ENCODE measurements at regions not wholly inside any gene's neighbourhood (a gene's known extent, or its start where the extent isn't known, plus 50 kb on each side); places are given as distances from the start of the nearest gene placed in this dataset.

GRCh38 chr5:60495644-60496520 is 204.1 kb downstream of the DEPDC1B start:
- WGBS, 2 donors (ENCODE audit: low coverage in 1 of 2): 55 to 62% methylated on average over 4 to 7 of the region's 7 CpGs
- Histone ChIP-seq H3K27me3 (no peaks in the 10 kb centered on the region), H3K4me1 (peaks cover 0 to 5% (median 4%) of the 10 kb centered on the region in 4 donors), H3K9me3 (no peaks in the 10 kb centered on the region), H3K36me3 (no peaks in the 10 kb centered on the region), H3K4me3 (no peak overlapping the region), H3K27ac (no peak overlapping the region)
- no peak for DNase-seq
- TF ChIP-seq CTCF (IDR thresholded peaks at IDR 0.05) (no peak), POLR2A (IDR thresholded peaks at IDR 0.05) (no peak), POLR2AphosphoS5 (IDR thresholded peaks at IDR 0.05) (no peak), EP300 (IDR thresholded peaks at IDR 0.05; ENCODE audit: low read depth) (no peak)
- in situ Hi-C loops (cut with MboI; ENCODE audit: low pct_ligation_motif_present in 1 of 4, low pct_unique_long_range_greater_than_20kb in 1 of 4, low sequenced_read_pairs in 3 of 4) (no loop called here), intact Hi-C loops (cut with DNase I; ENCODE audit: low total_unique reads) (no loop called here)

GRCh38 chr5:60494635-60495034 is 205.3 kb downstream of the DEPDC1B start:
- no peaks in the 10 kb centered on the region for H3K9me3 ChIP-seq
- no peaks in the 10 kb centered on the region for H3K27me3 ChIP-seq
- in situ Hi-C loops (cut with MboI; ENCODE audit: low pct_ligation_motif_present in 1 of 4, low pct_unique_long_range_greater_than_20kb in 1 of 4, low sequenced_read_pairs in 3 of 4) (no loop called here), intact Hi-C loops (cut with DNase I; ENCODE audit: low total_unique reads) (no loop called here)
- H3K36me3 ChIP-seq: no peaks in the 10 kb centered on the region
- no peak for DNase-seq
- H3K4me3 ChIP-seq: no peak overlapping the region
- H3K27ac ChIP-seq: no peak overlapping the region
- H3K4me1 ChIP-seq: peaks cover 0 to 5% (median 4%) of the 10 kb centered on the region in 4 donors
- TF ChIP-seq CTCF (IDR thresholded peaks at IDR 0.05): no peak
- no peak for TF ChIP-seq POLR2A (IDR thresholded peaks at IDR 0.05)
- no peak for TF ChIP-seq POLR2AphosphoS5 (IDR thresholded peaks at IDR 0.05)
- TF ChIP-seq EP300 (IDR thresholded peaks at IDR 0.05; ENCODE audit: low read depth): no peak

GRCh38 chr5:60494144-60494543 is 205.8 kb downstream of the DEPDC1B start:
- in situ Hi-C loops (cut with MboI; ENCODE audit: low pct_ligation_motif_present in 1 of 4, low pct_unique_long_range_greater_than_20kb in 1 of 4, low sequenced_read_pairs in 3 of 4): no loop called here
- TF ChIP-seq EP300 (IDR thresholded peaks at IDR 0.05; ENCODE audit: low read depth): no peak
- no peak for TF ChIP-seq POLR2AphosphoS5 (IDR thresholded peaks at IDR 0.05)
- TF ChIP-seq POLR2A (IDR thresholded peaks at IDR 0.05): no peak
- no peak for TF ChIP-seq CTCF (IDR thresholded peaks at IDR 0.05)
- no peak for DNase-seq
- Histone ChIP-seq H3K27me3 (no peaks in the 10 kb centered on the region), H3K9me3 (no peaks in the 10 kb centered on the region), H3K4me1 (peaks cover 0 to 5% (median 4%) of the 10 kb centered on the region in 4 donors), H3K36me3 (no peaks in the 10 kb centered on the region), H3K4me3 (no peak overlapping the region), H3K27ac (no peak overlapping the region)
- intact Hi-C loops (cut with DNase I; ENCODE audit: low total_unique reads): no loop called here
- 56 to 78% methylated on average over 2 to 3 of the region's 3 CpGs for WGBS, 2 donors (ENCODE audit: low coverage in 1 of 2)

GRCh38 chr5:60493372-60493771 is 206.6 kb downstream of the DEPDC1B start:
- Histone ChIP-seq H3K27me3 (no peaks in the 10 kb centered on the region), H3K9me3 (no peaks in the 10 kb centered on the region), H3K4me3 (no peak overlapping the region), H3K27ac (no peak overlapping the region), H3K36me3 (no peaks in the 10 kb centered on the region), H3K4me1 (peaks cover 0 to 5% (median 3%) of the 10 kb centered on the region in 4 donors)
- in situ Hi-C loops (cut with MboI; ENCODE audit: low pct_ligation_motif_present in 1 of 4, low pct_unique_long_range_greater_than_20kb in 1 of 4, low sequenced_read_pairs in 3 of 4) (no loop called here), intact Hi-C loops (cut with DNase I; ENCODE audit: low total_unique reads) (no loop called here)
- 89 to 97% methylated on average over 2 of the region's 2 CpGs for WGBS, 2 donors (ENCODE audit: low coverage in 1 of 2)
- TF ChIP-seq CTCF (IDR thresholded peaks at IDR 0.05) (no peak), POLR2AphosphoS5 (IDR thresholded peaks at IDR 0.05) (no peak), EP300 (IDR thresholded peaks at IDR 0.05; ENCODE audit: low read depth) (no peak), POLR2A (IDR thresholded peaks at IDR 0.05) (no peak)
- no peak for DNase-seq

Data from transverse colon (tissue), 4 donors.